ENCODE measurements at regions not wholly inside any gene's neighbourhood (a gene's known extent, or its start where the extent isn't known, plus 50 kb on each side); places are given as distances from the start of the nearest gene placed in this dataset.

DNA sequence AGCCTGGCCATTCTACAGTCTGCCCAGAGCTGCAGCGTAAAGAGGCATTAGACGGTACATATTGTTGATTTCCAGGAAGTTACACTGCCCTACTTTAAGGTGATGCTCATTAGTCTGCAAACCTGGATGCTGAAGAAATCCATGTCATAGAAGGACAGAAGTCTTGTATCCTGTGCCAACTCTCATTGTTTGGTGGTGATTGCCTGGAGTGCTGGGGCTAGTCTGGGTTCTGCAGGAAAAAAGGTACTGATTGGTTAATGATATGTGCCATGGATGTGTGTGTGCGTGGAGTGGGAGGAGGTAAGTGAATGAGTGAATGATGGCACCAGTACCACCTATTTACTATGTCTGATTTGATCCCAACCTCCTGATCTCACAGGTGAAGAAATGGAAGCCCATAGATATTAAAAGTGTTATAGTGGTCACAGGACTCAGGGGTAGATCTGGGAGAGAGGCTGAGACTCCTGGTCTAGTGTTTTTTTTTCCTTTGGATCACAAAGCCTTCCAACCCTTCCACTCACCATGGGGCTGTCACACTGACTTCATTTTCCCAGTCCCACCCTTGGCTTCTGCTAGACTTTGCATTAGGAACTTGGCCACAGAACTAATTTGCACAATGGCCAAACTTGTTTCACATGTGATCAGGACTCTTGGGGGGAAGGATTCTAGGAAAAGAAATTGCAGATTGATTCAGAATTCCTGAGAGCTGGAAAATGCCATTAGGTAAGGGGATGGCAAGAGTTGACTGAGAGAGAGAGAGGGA, 96.1 kb downstream of the TMX1 start:
- no peak for TF ChIP-seq CTCF (IDR thresholded peaks at IDR 0.05)
- no peak for TF ChIP-seq POLR2A (IDR thresholded peaks at IDR 0.05)

Measured in heart left ventricle (tissue), 13 donors.